HG03280 (cell line): ENCODE measurements at regions not wholly inside any gene's neighbourhood (a gene's known extent, or its start where the extent isn't known, plus 50 kb on each side); places are given as distances from the start of the nearest gene placed in this dataset.

ENCODE experiments used
- ATAC-seq: cut with Tn5 transposase; IDR thresholded peaks from one replicate; pipeline ENCODE4 v1.9.1; 2021; ENCODE audit warnings: mild to moderate bottlenecking, moderate library complexity; ENCODE audit not compliant: unreplicated experiment

- no peak for ATAC-seq
These were observed 1034.6 kb downstream of the NSUN3 start for GRCh38 chr3:95097493-95097892.

DNA sequence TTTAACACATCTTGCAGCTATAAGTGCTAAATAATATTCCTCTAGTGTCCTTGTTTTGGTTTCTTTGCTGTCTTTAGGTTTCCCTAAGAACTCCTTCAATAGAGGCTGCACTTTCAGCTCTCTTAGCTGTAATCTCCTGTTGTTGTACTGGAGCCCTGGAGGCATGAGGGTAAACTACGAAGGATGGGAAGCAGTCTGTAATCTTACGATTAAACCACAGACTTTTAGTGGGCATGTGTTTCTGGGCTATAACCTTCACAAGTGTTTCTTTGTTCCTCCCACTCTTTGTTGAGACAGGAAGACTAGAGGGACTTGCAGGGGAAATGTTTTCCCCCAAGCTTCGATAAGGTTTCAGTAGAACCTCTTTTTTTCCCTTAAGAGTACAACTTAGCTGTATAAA lies 1058.1 kb downstream of the NSUN3 start:
- no peak for ATAC-seq

GRCh38 chr3:95123104-95123503 lies 1060.2 kb downstream of the NSUN3 start:
- ATAC-seq: no peak

- no peak for ATAC-seq
These were observed 1072.0 kb downstream of the NSUN3 start for GRCh38 chr3:95134693-95135413.

- ATAC-seq: no peak
These were observed 1085.2 kb downstream of the NSUN3 start for GRCh38 chr3:95148107-95148506.

DNA sequence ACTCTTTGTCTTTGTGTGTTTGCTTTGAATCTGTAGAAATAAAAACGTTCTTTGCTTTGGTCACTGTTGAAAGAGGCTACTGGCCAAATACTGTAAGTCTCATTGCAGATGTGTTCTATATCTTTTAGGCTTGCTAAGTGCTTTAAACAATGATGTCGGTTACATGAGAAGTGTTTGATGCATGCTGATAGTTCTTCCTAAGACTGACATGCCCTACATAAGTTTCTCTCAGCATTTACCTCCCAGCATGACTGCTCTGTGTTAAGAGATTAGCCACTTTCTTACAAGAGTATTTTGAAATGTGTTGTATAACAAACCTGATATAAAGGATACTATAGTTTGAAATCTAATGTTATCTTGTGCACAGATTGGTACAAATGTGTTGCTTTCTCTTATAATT lies 1088.7 kb downstream of the NSUN3 start:
- ATAC-seq: no peak

- ATAC-seq: no peak
These were observed 1091.9 kb downstream of the NSUN3 start for GRCh38 chr3:95154766-95155165.

DNA sequence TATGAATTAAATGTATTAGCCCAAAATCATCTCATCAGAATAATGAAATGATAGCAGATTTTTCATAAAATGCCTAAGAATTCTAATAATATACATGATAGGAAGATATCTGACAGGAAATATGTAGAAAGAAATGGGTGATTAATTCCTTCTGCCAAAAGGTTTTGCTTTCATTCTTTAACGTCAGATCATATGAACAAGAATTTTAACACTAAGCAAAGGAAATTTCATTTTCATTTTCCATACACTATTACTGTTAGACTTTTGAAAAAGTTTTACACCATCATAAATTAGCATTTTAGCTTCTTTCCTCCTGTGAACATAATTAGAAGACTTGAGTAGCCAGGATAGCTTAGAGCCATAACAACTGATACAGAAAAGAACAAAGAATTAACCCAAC lies 1099.9 kb downstream of the NSUN3 start:
- no peak for ATAC-seq

DNA sequence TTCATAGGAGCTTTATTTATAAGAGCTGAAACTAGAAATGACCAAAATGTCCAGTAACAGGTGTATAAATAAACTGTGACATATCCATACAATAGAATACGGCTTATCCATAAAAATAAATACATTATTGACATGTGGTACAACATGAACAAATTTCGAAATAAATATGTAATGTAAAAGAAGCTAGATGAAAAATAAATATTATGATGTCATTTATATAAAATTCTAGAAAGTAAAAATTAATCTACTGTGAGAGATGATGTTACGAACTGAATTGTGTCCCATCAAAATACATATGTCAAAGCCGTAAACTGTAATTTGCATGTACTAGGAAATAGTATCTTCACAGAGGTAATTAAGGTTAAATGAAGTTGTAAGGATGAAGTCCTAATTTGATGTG lies 1104.9 kb downstream of the NSUN3 start:
- no peak for ATAC-seq

DNA sequence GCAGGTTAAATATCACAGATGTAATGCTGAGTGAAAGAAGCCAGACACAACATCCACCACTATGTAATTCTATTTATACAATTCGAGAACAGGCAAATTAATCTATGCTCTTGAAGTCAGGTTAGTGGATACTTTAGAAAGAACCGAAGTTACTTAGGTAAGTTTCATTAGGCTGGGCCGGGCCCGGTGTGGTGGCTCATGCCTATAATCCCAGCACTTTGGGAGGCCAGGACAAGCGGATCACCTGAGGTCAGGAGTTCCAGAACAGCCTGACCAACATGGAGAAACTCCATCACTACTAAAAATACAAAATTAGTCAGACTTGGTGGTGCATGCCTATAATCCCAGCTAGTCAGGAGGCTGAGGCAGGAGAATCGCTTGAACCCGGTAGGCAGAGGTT lies 1105.7 kb downstream of the NSUN3 start:
- ATAC-seq: no peak

DNA sequence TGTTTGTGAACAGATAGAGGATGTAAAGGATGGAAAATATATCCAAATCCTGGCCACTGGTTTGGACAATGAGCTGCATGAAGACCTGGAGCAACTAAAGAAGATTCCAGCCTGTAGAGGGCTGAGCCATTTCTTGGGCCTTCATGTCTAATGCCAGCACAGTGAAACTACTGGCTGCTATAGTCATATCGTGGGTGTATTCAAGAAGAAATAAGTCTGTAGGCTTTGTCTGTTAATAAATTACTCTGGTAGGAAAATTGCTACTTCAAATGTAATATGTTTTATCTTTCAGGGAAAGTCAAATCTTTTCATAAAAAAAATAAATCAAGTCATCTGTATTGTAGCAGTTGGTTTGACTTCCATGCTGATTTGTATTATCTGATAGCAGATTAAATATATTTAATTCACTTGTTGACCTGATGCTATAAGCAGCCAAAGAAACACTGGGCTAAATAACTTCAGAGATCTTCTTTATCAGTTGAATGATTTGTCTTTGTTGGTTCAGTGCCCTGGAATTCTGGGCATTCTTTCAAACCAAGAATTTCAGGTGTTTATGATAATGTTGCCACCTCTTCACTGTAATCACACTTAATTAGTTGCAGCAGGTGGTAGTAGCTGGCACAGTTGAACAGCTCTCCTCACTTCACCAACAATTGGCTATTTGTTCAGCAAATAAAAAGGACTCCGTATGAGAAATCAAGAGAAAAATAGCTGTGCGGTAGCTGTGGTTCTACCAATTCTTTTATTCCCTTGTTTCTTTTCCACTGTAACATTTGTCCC lies 1109.5 kb downstream of the NSUN3 start:
- ATAC-seq: no peak

DNA sequence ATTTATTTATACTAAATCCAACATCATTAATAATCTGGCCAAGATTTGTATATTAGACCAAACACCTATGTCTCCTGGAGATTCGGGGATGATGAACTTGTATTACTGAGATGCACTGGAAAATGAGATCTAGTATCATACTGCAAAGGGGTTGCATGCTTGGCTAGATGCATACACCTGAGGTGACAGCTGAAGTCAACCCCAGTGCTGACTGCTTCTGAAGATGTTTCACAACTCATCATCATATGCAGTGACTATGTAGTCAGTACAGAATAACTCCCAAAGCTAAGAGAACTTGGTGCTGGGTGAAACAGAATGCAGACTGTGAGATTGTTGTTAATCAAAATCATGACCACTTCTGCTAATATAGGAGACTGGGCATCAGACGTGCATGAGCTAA lies 1114.2 kb downstream of the NSUN3 start:
- no peak for ATAC-seq

DNA sequence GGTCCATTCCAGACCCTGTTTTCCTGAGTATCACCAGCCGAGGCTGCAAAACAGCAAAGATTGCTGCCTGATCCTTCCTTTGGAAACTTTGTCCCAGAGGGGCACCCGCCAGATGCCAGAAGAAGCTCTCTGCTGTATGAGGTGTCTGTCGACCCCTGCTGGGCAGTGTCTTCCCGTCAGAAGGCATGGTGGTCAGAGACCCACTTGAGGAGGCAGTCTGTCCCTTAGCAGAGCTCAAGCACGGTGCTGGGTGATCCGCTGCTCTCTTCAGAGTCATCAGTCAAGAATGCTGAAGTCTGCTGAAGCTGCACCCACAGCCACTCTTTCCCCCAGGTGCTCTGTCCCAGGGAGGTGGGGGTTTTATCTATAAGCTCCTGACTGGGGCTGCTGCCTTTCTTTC lies 1121.2 kb downstream of the NSUN3 start:
- ATAC-seq: no peak

- no peak for ATAC-seq
These were observed 1126.5 kb downstream of the NSUN3 start for GRCh38 chr3:95189348-95189747.

DNA sequence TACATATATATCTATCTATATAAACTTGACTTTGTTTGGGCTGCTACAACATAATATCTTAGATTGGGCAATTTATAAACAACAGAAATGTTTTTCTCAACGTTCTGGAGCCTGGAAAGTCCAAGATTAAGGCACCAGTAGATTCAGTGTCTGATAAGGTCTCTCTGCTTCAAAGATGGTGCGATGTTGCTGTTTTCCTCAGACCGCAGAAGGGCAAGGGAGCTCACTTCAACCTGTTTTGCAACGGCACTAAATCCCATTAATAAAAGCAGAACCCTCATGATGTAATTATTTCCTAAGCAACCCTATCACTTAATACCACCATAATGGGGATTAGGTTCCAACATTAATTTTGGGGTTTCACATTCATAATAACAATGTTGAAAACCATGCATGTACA lies 1134.8 kb downstream of the NSUN3 start:
- no peak for ATAC-seq

DNA sequence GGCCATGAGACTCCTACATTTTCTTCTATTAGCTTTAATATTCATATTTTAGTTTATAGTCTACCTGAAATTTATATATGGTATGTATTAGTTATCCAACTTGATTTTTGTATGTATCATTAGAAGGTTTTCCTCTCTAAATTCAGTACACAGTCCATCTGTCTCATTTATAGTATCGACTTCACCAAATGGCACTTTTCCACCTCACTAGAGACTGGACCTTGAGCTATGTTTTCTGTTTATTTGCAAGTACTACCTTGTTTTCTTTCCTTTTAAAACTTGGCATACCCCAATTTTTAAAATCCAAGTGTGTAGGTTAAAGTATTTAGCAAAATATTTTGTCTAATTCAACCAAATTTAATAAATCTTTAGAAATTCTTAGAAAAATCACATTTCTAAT lies 1137.5 kb downstream of the NSUN3 start:
- no peak for ATAC-seq

DNA sequence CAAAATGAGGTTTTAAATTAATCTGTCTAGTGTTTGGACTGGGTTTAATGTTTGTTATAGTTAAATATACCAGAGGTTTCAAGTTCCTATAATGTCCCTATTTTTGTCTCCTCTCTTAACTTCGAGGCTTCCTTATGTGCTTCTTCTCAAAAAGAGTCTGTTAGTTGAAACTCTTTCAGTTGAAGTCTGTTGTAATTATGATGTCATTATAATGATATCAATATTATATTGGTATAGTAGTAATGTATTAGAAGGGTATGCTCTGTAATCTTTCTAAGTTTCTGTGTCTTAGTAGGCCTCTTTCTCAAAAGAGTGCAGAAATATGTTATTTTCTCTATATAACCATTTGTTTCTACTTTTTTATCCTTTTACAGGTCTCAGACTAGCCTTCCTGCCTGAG lies 1148.0 kb downstream of the NSUN3 start:
- ATAC-seq: no peak

GRCh38 chr3:95212117-95212516 lies 1149.3 kb downstream of the NSUN3 start:
- no peak for ATAC-seq

- ATAC-seq: no peak
These were observed 1152.6 kb downstream of the NSUN3 start for GRCh38 chr3:95215437-95215957.

DNA sequence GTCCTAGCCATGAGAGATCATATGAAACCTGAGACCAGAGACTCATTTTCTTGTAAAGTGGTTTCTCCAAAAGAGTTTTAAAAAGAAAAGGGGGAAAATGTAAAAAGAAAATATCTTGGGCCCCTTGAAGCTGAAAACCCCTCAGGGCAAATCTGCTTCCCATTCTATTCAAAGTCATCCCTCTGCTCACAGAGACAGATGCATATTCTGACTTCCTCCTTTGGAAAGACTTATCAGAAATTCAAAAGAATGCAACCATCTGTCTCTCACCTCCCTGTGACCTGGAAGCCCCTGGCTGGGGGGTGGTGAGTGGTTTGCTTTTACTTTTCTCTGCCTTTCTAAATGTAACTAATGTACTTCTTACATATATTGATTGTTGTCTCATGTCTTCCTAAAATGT lies 1154.8 kb downstream of the NSUN3 start:
- no peak for ATAC-seq

DNA sequence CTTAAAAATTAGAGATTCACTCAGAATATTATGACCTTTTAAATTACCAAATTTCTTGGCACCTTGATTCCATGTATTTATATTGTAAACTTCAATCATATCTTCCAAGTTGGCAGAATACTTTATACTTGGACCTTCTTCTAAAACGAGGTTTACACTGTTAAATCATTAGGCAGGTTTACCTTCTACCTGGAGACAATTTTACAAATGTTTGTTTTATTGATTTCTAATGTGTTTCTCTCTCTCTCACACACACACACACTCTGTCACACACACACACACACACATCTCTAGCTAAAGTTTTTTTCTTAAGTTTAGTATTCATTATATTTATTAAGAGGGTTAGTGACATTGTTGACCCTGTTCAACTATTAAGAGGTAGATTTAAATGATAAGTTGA lies 1155.6 kb downstream of the NSUN3 start:
- ATAC-seq: no peak

DNA sequence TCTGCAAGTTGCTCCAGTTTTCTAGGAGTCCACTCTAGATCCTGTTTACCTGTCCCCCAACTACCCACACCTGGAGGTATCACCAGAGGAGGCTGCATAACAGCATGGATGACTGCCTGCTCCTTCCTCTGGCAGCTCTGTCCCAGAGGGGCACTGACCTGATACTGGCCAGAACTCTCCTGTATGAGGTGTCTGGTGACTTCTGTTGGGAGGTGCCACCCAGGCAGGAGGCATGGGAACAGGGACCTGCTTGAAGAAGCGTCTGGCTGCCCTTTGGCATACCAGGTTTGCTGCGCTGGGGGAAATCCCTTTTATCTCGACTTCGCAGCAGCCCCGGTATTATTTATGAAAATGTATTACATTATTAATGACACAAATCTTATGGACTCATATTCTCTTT lies 1163.6 kb downstream of the NSUN3 start:
- ATAC-seq: no peak
